Fibroblast of lung (primary cell): ENCODE measurements at regions not wholly inside any gene's neighbourhood (a gene's known extent, or its start where the extent isn't known, plus 50 kb on each side); places are given as distances from the start of the nearest gene placed in this dataset.
A peak's percentile ranks its signal among the peaks of the same experiment; 100 is the strongest.

Experiments
- DNase-seq, 2 donors: peaks; one replicate each; pipeline versions ENCODE4 v3.0.0 to v3.0.0-alpha.2; 2010; ENCODE audit warnings: low read depth in 2 of 2
- H2AFZ ChIP-seq: 2 replicates; pipeline ENCODE4 v1.5.1; 2012; ENCODE audit warnings: low read length, control low read depth, inconsistent platforms
- H3K27ac ChIP-seq: 2 replicates; pipeline ENCODE4 v1.5.1; 2011; ENCODE audit warnings: low read length, control low read depth; ENCODE audit not compliant: insufficient read depth
- H3K27me3 ChIP-seq: 2 replicates; pipeline ENCODE4 v1.5.1; 2011; ENCODE audit warnings: mild to moderate bottlenecking, low read length; ENCODE audit not compliant: control insufficient read depth, insufficient read depth
- H3K36me3 ChIP-seq: 2 replicates; pipeline ENCODE4 v1.5.1; 2011; ENCODE audit warnings: low read length; ENCODE audit not compliant: control insufficient read depth, insufficient read depth
- H3K4me1 ChIP-seq: 2 replicates; pipeline ENCODE4 v1.5.1; 2011; ENCODE audit warnings: low read length; ENCODE audit not compliant: control insufficient read depth, insufficient read depth; ENCODE audit errors: extremely low read depth
- H3K4me2 ChIP-seq: 2 replicates; pipeline ENCODE4 v1.5.1; 2011; ENCODE audit warnings: low read length, control low read depth; ENCODE audit not compliant: insufficient read depth; ENCODE audit errors: extremely low read depth
- H3K4me3 ChIP-seq, 4 experiments: fragments of 200-600 bp in 1 of 4; sonication (generic) in 1 of 4; replicated peaks in 1 of 4; 2 replicates each; pipeline ENCODE4 v1.5.1; 2011 to 2016; ENCODE audit warnings: low read length in 4 of 4, low read depth in 3 of 4, mild to moderate bottlenecking in 3 of 4, control low read depth in 2 of 4, inconsistent platforms in 1 of 4, mixed read lengths in 1 of 4; ENCODE audit not compliant: insufficient read depth in 1 of 4; ENCODE audit errors: control extremely low read depth in 1 of 4
- H3K79me2 ChIP-seq: 2 replicates; pipeline ENCODE4 v1.5.1; 2012; ENCODE audit warnings: mild to moderate bottlenecking, low read length, inconsistent platforms; ENCODE audit not compliant: control insufficient read depth, insufficient read depth
- H3K9ac ChIP-seq: 2 replicates; pipeline ENCODE4 v1.5.1; 2011; ENCODE audit warnings: mild to moderate bottlenecking, low read length, control low read depth; ENCODE audit not compliant: insufficient read depth
- H3K9me3 ChIP-seq: 2 replicates; pipeline ENCODE4 v1.5.1; 2012; ENCODE audit warnings: low read depth, low read length; ENCODE audit not compliant: control insufficient read depth, insufficient read depth
- H4K20me1 ChIP-seq: 2 replicates; pipeline ENCODE4 v1.5.1; 2011; ENCODE audit warnings: low read length; ENCODE audit not compliant: control insufficient read depth, insufficient read depth; ENCODE audit errors: extremely low read depth
- EZH2 ChIP-seq: IDR thresholded peaks from 2 replicates; pipeline ENCODE4 v1.5.1; 2012; ENCODE audit warnings: low read length, control low read depth, mild to moderate bottlenecking; ENCODE audit errors: missing control alignments
- TF ChIP-seq, protein P1 (sequence below), 2 donors: IDR thresholded peaks in 1 of 2; conservative IDR thresholded peaks in 1 of 2; 1 replicate in 1 of 2; 2 replicates in 1 of 2; pipeline ENCODE4 v1.5.1; 2011 to 2012; ENCODE audit warnings: low read length in 2 of 2, control low read depth in 1 of 2, inconsistent platforms in 1 of 2, low read depth in 1 of 2, mild to moderate bottlenecking in 1 of 2

DNA sequence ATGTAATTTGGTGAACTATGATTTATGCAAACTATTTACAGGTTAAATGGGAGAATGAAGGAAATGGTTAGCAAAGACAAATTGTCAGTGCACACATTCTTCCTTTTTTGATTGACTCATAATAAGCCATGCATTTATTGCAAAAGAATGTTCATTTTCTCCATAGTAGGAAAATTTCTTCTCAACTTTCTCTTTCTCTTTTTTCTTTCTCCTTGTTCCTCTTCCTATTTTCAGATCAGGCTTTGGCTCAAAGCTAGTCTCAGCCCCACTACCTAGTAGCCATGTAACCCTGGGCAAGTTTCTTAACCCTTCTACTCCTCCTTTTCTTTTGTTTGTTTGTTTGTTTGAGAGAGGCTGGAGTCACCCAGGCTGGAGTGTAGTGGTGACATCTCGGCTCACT lies 156.6 kb downstream of the PIK3R1 start:
- H3K4me3 ChIP-seq: no peak overlapping the region
- no peak overlapping the region for H2AFZ ChIP-seq
- TF ChIP-seq EZH2: no peak
- TF ChIP-seq, protein P1, sequence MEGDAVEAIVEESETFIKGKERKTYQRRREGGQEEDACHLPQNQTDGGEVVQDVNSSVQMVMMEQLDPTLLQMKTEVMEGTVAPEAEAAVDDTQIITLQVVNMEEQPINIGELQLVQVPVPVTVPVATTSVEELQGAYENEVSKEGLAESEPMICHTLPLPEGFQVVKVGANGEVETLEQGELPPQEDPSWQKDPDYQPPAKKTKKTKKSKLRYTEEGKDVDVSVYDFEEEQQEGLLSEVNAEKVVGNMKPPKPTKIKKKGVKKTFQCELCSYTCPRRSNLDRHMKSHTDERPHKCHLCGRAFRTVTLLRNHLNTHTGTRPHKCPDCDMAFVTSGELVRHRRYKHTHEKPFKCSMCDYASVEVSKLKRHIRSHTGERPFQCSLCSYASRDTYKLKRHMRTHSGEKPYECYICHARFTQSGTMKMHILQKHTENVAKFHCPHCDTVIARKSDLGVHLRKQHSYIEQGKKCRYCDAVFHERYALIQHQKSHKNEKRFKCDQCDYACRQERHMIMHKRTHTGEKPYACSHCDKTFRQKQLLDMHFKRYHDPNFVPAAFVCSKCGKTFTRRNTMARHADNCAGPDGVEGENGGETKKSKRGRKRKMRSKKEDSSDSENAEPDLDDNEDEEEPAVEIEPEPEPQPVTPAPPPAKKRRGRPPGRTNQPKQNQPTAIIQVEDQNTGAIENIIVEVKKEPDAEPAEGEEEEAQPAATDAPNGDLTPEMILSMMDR (conservative IDR thresholded peaks at IDR 0.05 in 1 of 2, IDR thresholded peaks at IDR 0.05 in 1 of 2; ENCODE audit: low read depth in 1 of 2, low read length in 2 of 2): no peak
- H3K79me2 ChIP-seq: no peaks in the 10 kb centered on the region
- H3K9me3 ChIP-seq: no peaks in the 10 kb centered on the region
- DNase-seq: no peak
- no peaks in the 10 kb centered on the region for H3K36me3 ChIP-seq
- no peak overlapping the region for H3K27ac ChIP-seq
- no peak overlapping the region for H3K9ac ChIP-seq
- no peaks in the 10 kb centered on the region for H4K20me1 ChIP-seq
- no peaks in the 10 kb centered on the region for H3K4me1 ChIP-seq
- no peak overlapping the region for H3K4me2 ChIP-seq
- H3K27me3 ChIP-seq: no peaks in the 10 kb centered on the region

GRCh38 chr5:68373050-68373449 lies 157.5 kb downstream of the PIK3R1 start:
- no peaks in the 10 kb centered on the region for H3K79me2 ChIP-seq
- H3K4me2 ChIP-seq: no peak overlapping the region
- no peaks in the 10 kb centered on the region for H3K9me3 ChIP-seq
- H3K36me3 ChIP-seq: no peaks in the 10 kb centered on the region
- no peak overlapping the region for H2AFZ ChIP-seq
- TF ChIP-seq, protein P1 (conservative IDR thresholded peaks at IDR 0.05 in 1 of 2, IDR thresholded peaks at IDR 0.05 in 1 of 2; ENCODE audit: low read depth in 1 of 2, low read length in 2 of 2): no peak
- TF ChIP-seq EZH2: no peak
- no peaks in the 10 kb centered on the region for H3K4me1 ChIP-seq
- H3K4me3 ChIP-seq: no peak overlapping the region
- H3K9ac ChIP-seq: no peak overlapping the region
- no peaks in the 10 kb centered on the region for H4K20me1 ChIP-seq
- no peak overlapping the region for H3K27ac ChIP-seq
- DNase-seq: no peak
- no peaks in the 10 kb centered on the region for H3K27me3 ChIP-seq

- no peak overlapping the region for H2AFZ ChIP-seq
- H3K9me3 ChIP-seq: no peaks in the 10 kb centered on the region
- no peak overlapping the region for H3K9ac ChIP-seq
- peak in 1 of 2 donors; percentile 11 for DNase-seq
- H3K79me2 ChIP-seq: no peaks in the 10 kb centered on the region
- no peaks in the 10 kb centered on the region for H4K20me1 ChIP-seq
- H3K4me1 ChIP-seq: no peaks in the 10 kb centered on the region
- H3K4me3 ChIP-seq: no peak overlapping the region
- H3K4me2 ChIP-seq: no peak overlapping the region
- TF ChIP-seq EZH2: no peak
- TF ChIP-seq, protein P1 (conservative IDR thresholded peaks at IDR 0.05 in 1 of 2, IDR thresholded peaks at IDR 0.05 in 1 of 2; ENCODE audit: low read depth in 1 of 2, low read length in 2 of 2): no peak
- H3K27me3 ChIP-seq: no peaks in the 10 kb centered on the region
- H3K36me3 ChIP-seq: no peaks in the 10 kb centered on the region
- no peak overlapping the region for H3K27ac ChIP-seq
Measured at GRCh38 chr5:68374796-68375518, 159.4 kb downstream of the PIK3R1 start.
